Adipocyte (in vitro differentiated cells): ENCODE measurements at regions not wholly inside any gene's neighbourhood (a gene's known extent, or its start where the extent isn't known, plus 50 kb on each side); places are given as distances from the start of the nearest gene placed in this dataset.

Source experiments
- DNase-seq: peaks from one replicate; pipeline ENCODE4 v3.0.0-alpha.2; 2015; ENCODE audit warnings: low read depth
- H3K27me3 ChIP-seq: replicated peaks from 2 replicates; pipeline ENCODE4 v1.7.0; 2013; ENCODE audit warnings: mild to moderate bottlenecking, low read length, moderate library complexity; ENCODE audit not compliant: control insufficient read depth, insufficient read depth
- H3K36me3 ChIP-seq: 2 replicates; pipeline ENCODE4 v1.7.0; 2013; ENCODE audit warnings: low read length, mild to moderate bottlenecking, moderate library complexity; ENCODE audit not compliant: control insufficient read depth, insufficient read depth, severe bottlenecking
- H3K4me1 ChIP-seq: 2 replicates; pipeline ENCODE4 v1.7.0; 2013; ENCODE audit warnings: mild to moderate bottlenecking, low read length, moderate library complexity; ENCODE audit not compliant: control insufficient read depth, insufficient read depth
- H3K4me3 ChIP-seq: 2 replicates; pipeline ENCODE4 v1.7.0; 2013; ENCODE audit warnings: mild to moderate bottlenecking, low read length, moderate library complexity
- H3K9ac ChIP-seq: 2 replicates; pipeline ENCODE4 v1.7.0; 2013; ENCODE audit warnings: mild to moderate bottlenecking, low read length, moderate library complexity
- H3K9me3 ChIP-seq: 2 replicates; pipeline ENCODE4 v1.7.0; 2013; ENCODE audit warnings: mild to moderate bottlenecking, low read length, moderate library complexity; ENCODE audit not compliant: control insufficient read depth

DNA sequence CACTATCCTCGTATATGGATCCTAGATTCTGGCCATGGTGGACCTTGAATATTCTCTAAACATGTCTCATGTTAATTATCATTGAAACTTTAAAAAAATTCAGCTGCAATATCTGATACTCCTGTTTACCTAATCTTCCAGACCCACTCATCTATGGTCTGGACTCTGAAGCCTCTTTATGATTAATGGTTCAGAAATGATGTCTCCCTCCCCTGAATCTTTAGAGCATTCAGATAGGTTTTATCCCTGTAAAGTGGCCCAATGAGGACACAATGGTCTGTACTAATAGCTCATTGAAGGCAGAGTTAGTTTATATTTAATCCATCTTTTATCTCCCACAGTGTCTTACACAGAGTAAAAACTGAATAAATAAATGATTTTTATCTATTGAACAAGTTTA lies 53.0 kb upstream of the DUSP10 start:
- Histone ChIP-seq H3K9me3 (peaks cover 5% of the 10 kb centered on the region), H3K9ac (no peak overlapping the region), H3K36me3 (no peaks in the 10 kb centered on the region), H3K4me3 (no peak overlapping the region), H3K27me3 (no peaks in the 10 kb centered on the region), H3K4me1 (no peaks in the 10 kb centered on the region)
- DNase-seq, result no peak

DNA sequence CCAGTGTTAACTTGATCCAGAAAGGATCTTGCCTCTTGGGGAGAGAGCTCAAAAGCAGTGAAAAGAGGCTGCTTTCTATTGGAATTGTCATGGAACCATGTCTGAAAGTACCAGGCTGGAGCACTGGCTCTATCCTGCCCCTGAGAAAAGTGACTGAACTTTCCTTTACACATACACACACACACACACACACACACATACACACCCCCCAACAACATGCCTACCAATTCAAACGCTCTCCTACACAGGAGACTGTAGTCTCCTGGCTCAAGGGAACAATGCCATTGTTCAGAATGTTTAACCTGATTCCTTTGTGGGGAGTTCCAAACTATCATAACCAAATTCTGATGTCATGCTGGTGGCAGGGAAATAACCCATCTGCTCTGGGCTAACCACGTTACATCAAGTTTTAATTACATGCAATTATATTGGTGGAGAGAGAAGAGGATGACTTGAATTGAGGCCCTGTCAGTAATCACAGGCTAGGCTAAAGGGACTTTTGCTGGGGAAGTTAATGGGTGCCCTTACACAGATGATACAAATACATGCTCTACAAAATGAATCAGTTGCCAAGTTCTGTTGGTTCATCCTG lies 52.3 kb upstream of the DUSP10 start:
- Histone ChIP-seq H3K4me1 (peaks cover 7% of the 10 kb centered on the region), H3K4me3 (no peak overlapping the region), H3K9ac (no peak overlapping the region), H3K27me3 (no peaks in the 10 kb centered on the region), H3K36me3 (no peaks in the 10 kb centered on the region), H3K9me3 (no peaks in the 10 kb centered on the region)
- peak; percentile 6 for DNase-seq

DNA sequence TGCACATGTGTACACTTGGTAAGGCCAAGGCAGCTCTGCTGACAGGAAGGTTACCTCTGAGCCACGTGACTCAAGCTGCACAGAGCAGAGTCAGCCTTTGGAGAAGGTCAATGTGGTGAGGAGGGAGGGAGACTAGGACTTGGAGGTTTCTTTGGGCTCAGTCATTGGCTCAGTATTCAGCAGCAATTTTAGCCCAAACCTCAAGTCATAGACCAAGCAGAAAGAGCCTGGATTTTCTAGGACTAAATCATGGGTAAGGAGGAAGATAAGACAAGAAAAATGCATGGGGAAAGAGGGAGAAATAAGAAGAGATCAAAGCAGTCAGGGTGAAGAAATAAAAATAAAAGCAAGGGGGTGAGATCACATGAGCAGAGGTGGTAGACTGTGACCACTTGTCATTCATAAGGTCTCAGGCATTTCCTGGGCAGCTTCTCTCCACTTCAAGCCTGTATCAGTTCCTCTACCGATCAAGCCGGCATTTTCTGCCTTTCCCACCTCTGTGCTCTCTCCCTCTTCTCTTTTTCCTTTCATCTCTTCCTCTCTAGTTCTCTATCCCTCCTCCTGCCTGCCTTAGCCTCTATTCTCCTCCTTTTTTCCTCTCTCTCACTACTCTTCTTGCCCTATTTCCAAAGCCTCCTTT lies 51.7 kb upstream of the DUSP10 start:
- no peak for DNase-seq
- H3K27me3 ChIP-seq, result no peaks in the 10 kb centered on the region
- H3K9me3 ChIP-seq, result no peaks in the 10 kb centered on the region
- H3K4me1 ChIP-seq, result peaks cover 8% of the 10 kb centered on the region
- H3K36me3 ChIP-seq, result no peaks in the 10 kb centered on the region
- H3K4me3 ChIP-seq, result no peak overlapping the region
- H3K9ac ChIP-seq, result no peak overlapping the region

DNA sequence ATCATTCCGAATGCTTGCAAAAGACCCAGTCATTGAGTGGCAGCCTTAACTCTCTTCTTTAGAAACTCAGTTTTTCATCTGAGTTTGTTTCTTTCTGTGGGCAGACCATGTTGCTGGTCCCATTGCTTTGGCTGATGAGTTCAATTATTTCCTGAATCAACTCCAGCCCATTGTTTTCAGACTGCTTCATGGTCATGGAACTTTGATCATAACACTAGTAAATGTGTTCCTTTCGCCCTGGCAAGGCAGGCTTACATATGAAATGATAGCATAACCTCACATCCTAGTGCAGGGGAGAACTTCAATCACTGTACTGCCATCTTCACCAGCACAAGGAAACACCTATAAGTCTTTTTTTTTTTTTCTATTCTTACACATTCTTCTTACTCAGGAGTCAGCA lies 50.0 kb upstream of the DUSP10 start:
- no peaks in the 10 kb centered on the region for H3K27me3 ChIP-seq
- no peaks in the 10 kb centered on the region for H3K9me3 ChIP-seq
- H3K36me3 ChIP-seq, result no peaks in the 10 kb centered on the region
- no peak overlapping the region for H3K4me3 ChIP-seq
- H3K9ac ChIP-seq, result no peak overlapping the region
- peaks cover 8% of the 10 kb centered on the region for H3K4me1 ChIP-seq
- no peak for DNase-seq
